ENCODE measurements at regions not wholly inside any gene's neighbourhood (a gene's known extent, or its start where the extent isn't known, plus 50 kb on each side); places are given as distances from the start of the nearest gene placed in this dataset.

DNA sequence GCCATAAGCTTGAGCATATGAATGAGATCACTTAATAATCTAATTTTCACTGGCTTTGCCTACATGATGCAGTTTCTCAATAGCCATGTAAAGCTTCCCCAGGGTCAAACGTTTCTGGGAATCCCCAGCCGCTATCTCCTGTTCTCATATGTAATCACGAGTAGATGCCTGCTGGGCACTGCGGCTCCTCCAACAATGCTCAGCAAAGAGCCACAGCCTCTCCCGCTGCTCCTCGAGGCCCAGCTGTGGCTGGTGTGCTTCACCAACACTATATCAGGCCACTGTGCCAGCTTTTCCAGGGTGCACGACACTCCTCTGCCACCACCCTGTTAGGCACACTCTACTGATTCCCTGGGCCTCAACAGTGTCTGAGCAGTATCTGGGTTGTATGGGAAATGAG lies 78.3 kb upstream of the RASGEF1B start:
- no peak for DNase-seq (ENCODE audit: low read depth)

DNA sequence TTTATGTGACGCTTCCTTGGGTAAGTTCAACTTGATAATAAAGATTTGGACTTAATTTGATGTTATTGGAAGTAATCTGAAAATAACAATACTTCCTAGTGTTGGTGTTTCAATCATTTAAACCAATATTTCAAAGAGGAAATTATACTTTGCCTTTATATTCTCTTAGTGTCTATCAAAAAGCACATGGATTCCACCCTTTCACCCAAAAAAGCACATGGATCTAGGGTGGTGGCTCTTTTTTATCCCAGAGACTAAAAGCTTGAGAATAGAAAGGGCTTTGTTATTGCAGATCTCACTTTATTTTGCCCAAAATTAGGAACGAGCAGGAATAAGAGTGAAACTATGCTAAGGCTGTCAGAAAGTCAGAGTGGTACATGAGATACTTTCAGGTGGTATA lies 75.1 kb upstream of the RASGEF1B start:
- no peak for DNase-seq (ENCODE audit: low read depth)

- no peak for DNase-seq (ENCODE audit: low read depth)
Observed at GRCh38 chr4:81541161-81541945, 69.6 kb upstream of the RASGEF1B start.

GRCh38 chr4:81538716-81539427 lies 67.2 kb upstream of the RASGEF1B start:
- no peak for DNase-seq (ENCODE audit: low read depth)

DNA sequence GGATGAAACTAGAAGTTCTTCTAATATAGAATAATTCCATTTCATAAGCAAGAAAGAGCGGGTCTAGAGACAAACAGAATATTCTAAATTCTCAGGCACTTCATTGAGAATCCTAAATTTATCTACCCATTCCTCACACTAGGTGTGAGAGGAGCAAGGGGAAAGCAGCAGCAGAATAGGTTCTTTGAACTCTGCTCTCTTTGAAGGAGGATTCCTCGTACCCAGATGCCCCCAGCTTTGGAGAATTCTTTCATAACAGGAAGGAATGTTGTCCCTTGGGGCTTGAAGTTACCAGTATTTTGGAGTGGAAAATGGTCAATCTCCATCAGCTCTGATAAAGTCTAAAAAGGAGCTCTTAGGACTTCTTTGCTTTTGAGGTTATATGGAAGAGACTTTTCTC lies 59.7 kb upstream of the RASGEF1B start:
- DNase-seq (ENCODE audit: low read depth), result no peak

DNA sequence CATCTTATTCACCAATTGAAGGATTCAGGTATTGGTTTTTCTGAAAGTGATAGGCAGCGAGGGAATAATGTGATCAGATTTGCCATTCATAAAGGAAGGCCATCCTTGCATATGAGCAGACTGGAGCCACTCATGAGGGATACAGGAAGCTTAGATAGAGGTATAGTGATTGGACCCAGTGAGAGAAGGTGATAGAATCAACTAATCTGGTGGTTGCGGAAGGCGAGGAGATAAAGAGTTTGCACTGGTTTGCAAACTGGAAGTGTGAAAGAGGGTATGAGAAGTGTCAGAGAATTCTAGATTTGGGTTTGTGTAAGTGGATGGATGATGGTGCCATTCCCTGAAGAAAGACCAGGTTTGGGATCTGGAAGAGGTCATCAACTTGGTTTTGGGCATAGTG lies 57.3 kb upstream of the RASGEF1B start:
- DNase-seq (ENCODE audit: low read depth), result no peak

DNA sequence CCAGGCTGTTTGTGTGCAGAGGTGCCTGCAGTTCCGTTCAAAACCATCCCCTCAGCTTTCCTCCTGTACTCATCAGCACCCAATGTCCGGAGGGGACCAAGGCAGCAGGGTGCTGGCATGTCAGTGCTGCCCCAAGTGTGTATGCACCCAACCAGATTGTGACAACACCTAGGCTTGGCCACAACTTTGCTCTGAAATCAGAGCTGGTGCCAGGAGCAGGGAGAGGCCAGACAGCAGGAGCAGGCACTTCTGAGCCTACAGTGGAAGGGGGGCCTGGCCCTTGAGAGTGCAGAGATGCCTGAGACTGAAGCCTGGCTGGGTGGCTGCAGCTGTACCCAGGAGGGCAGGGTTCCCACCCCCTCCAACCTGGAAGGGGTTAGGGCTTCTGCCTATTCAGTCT lies 56.5 kb upstream of the RASGEF1B start:
- DNase-seq (ENCODE audit: low read depth), result no peak

- no peak for DNase-seq (ENCODE audit: low read depth)
Observed at GRCh38 chr4:81527709-81528108, 56.0 kb upstream of the RASGEF1B start.

- no peak for DNase-seq (ENCODE audit: low read depth)
Observed at GRCh38 chr4:81527115-81527514, 55.4 kb upstream of the RASGEF1B start.

- DNase-seq (ENCODE audit: low read depth), result no peak
Observed at GRCh38 chr4:81526706-81527105, 55.0 kb upstream of the RASGEF1B start.

DNA sequence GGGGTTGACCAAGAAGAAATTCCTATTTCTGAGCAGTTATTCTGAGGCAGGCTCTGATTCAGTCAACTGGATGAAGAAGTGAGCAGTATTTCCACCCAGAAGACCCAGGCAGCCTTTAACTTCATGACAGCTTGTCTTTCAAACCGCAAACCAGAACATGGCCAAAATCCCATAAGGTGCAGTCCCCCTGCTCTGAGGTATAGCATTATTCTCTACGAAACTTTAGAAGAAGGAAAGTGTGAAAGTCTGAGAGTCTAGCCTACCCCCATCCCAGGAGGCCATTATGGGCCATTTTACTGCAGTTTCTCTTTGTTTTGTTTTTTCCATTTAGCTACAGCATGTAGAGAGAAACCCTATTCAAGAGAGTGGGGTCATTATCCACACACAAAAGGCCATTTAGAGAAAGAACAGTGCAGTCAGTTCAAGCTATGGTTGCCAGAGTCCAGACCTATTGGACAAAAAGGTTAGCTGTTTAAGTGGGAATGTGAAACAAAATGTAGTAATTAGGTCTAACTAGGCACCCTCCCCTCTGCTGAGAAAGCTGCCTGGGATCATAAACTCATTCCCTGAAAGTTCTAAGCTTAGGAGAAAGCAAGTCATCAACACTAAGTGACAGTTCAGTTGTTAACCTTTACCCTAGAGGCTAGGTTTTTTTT lies 52.1 kb upstream of the RASGEF1B start:
- no peak for DNase-seq (ENCODE audit: low read depth)

DNA sequence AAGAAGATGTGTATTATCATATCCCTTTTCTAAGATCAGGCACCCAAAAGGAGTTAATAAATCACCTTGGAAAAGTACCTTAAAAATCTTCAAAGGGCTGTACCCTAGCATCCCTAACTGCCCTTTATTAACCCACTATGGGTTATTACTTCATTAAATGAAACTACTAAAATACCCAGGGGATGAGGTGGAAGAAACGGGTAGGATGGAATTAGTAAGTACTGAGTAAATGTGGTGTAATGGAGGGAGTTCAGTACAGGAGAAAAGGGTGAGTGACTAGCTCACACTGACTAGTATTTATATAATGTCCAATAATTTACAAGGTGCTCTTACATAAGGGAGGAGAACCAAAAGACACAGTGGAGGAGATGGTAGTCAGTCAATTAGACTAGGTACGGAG lies 51.0 kb upstream of the RASGEF1B start:
- DNase-seq (ENCODE audit: low read depth), result no peak

DNA sequence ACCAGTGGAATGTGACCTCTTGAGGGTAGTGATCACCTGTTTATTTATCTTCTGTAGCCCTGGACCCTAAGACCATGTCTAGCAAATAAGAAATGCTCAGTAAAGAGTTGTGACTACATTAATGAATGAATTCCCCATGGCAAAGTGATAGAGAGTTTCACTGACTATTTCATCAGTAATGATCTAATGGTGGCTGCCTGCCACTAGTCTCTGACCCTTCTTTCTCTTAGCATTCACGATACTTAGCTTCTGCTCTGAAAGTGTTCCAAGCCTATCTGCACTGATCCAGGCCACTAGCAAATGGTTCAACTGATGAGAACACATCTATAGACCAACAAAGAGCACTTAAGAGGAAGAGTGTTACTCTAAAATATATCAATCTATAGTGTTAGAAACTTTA lies 50.0 kb upstream of the RASGEF1B start:
- no peak for DNase-seq (ENCODE audit: low read depth)
